ENCODE measurements at regions not wholly inside any gene's neighbourhood (a gene's known extent, or its start where the extent isn't known, plus 50 kb on each side); places are given as distances from the start of the nearest gene placed in this dataset.

- Histone ChIP-seq H3K4me1 (no peaks in the 10 kb centered on the region), H3K36me3 (no peaks in the 10 kb centered on the region), H3K27me3 (no peaks in the 10 kb centered on the region), H3K9me3 (no peaks in the 10 kb centered on the region), H3K4me3 (no peak overlapping the region), H3K27ac (no peak overlapping the region)
- 84 to 92% methylated on average over 2 of the region's 2 CpGs for WGBS, 2 donors
- ATAC-seq (ENCODE audit: low FRiP score in 2 of 2), result no peak
- TF ChIP-seq EP300 (IDR thresholded peaks at IDR 0.05) (no peak), POLR2AphosphoS5 (IDR thresholded peaks at IDR 0.05) (no peak), POLR2A (IDR thresholded peaks at IDR 0.05) (no peak)
- TF ChIP-seq, protein P1, sequence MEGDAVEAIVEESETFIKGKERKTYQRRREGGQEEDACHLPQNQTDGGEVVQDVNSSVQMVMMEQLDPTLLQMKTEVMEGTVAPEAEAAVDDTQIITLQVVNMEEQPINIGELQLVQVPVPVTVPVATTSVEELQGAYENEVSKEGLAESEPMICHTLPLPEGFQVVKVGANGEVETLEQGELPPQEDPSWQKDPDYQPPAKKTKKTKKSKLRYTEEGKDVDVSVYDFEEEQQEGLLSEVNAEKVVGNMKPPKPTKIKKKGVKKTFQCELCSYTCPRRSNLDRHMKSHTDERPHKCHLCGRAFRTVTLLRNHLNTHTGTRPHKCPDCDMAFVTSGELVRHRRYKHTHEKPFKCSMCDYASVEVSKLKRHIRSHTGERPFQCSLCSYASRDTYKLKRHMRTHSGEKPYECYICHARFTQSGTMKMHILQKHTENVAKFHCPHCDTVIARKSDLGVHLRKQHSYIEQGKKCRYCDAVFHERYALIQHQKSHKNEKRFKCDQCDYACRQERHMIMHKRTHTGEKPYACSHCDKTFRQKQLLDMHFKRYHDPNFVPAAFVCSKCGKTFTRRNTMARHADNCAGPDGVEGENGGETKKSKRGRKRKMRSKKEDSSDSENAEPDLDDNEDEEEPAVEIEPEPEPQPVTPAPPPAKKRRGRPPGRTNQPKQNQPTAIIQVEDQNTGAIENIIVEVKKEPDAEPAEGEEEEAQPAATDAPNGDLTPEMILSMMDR (IDR thresholded peaks at IDR 0.05), result no peak
- no peak for DNase-seq
These were observed 164.3 kb upstream of the PRDM9 start for GRCh38 chr5:23343121-23343520.

GRCh38 chr5:23332650-23333251, 174.7 kb upstream of the PRDM9 start:
- Histone ChIP-seq H3K36me3 (no peaks in the 10 kb centered on the region), H3K27me3 (no peaks in the 10 kb centered on the region), H3K27ac (no peak overlapping the region), H3K9me3 (no peaks in the 10 kb centered on the region), H3K4me3 (no peak overlapping the region), H3K4me1 (no peaks in the 10 kb centered on the region)
- TF ChIP-seq POLR2A (IDR thresholded peaks at IDR 0.05), result no peak
- no peak for TF ChIP-seq POLR2AphosphoS5 (IDR thresholded peaks at IDR 0.05)
- TF ChIP-seq, protein P1 (IDR thresholded peaks at IDR 0.05), result no peak
- no peak for TF ChIP-seq EP300 (IDR thresholded peaks at IDR 0.05)
- DNase-seq (no peak), ATAC-seq (ENCODE audit: low FRiP score in 2 of 2) (no peak)
- WGBS, 2 donors, result 7 to 11% methylated on average over 1 of the region's 1 CpG

DNA sequence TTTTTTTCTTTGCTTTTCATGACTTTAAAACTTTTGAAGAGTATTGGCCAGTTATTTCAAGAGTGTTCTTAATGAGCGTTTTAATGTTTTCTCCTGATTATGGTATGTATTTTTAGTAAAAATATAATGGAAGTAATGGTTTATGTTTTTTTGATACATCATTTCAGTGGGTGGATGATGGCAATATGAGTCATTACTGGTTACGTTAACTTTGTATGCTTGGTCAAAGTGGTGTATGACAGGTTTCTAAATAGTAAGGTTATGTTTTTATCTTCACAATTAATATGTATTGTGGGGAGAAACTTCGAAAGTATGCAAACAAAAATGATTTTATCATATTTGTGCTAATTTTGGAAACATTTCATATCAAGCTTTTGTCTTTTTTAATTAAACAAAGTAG, 176.7 kb upstream of the PRDM9 start:
- no peaks in the 10 kb centered on the region for H3K9me3 ChIP-seq
- H3K4me3 ChIP-seq, result no peak overlapping the region
- ATAC-seq (ENCODE audit: low FRiP score in 2 of 2), result no peak
- no peaks in the 10 kb centered on the region for H3K4me1 ChIP-seq
- DNase-seq, result no peak
- H3K27ac ChIP-seq, result no peak overlapping the region
- H3K36me3 ChIP-seq, result no peaks in the 10 kb centered on the region
- TF ChIP-seq, protein P1 (IDR thresholded peaks at IDR 0.05), result no peak
- TF ChIP-seq POLR2A (IDR thresholded peaks at IDR 0.05) (no peak), POLR2AphosphoS5 (IDR thresholded peaks at IDR 0.05) (no peak), EP300 (IDR thresholded peaks at IDR 0.05) (no peak)
- no peaks in the 10 kb centered on the region for H3K27me3 ChIP-seq
- WGBS, 2 donors, result 73 to 82% methylated on average over 3 of the region's 3 CpGs

DNA sequence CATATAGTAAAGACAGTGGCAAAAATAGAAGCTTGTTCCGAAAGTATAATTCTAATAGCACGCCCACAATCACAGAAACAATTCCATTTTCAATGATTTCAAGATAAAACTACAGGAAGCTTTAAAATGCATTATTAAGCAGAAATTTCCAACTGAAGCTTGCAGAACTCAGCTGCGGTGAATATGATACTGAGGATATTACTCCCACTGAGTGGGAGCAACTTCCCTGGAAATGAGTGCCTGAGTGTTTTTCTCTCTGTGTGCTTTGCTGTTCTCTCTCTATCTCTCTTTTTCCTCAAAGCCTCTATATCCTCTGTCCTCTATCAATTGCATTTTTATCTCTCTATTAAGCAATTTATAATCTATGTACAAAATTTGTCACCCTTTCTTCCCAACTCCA, 187.5 kb upstream of the PRDM9 start:
- no peaks in the 10 kb centered on the region for H3K9me3 ChIP-seq
- no peak for TF ChIP-seq POLR2AphosphoS5 (IDR thresholded peaks at IDR 0.05)
- TF ChIP-seq, protein P1 (IDR thresholded peaks at IDR 0.05), result no peak
- TF ChIP-seq POLR2A (IDR thresholded peaks at IDR 0.05), result no peak
- TF ChIP-seq EP300 (IDR thresholded peaks at IDR 0.05), result no peak
- no peak overlapping the region for H3K4me3 ChIP-seq
- no peaks in the 10 kb centered on the region for H3K36me3 ChIP-seq
- WGBS, 2 donors, result 82 to 93% methylated on average over 3 of the region's 3 CpGs
- H3K27ac ChIP-seq, result no peak overlapping the region
- DNase-seq (no peak), ATAC-seq (ENCODE audit: low FRiP score in 2 of 2) (no peak)
- H3K4me1 ChIP-seq, result no peaks in the 10 kb centered on the region
- H3K27me3 ChIP-seq, result no peaks in the 10 kb centered on the region

GRCh38 chr5:23318960-23319359, 188.4 kb upstream of the PRDM9 start:
- 73 to 75% methylated on average over 2 of the region's 2 CpGs for WGBS, 2 donors
- Histone ChIP-seq H3K27ac (no peak overlapping the region), H3K27me3 (no peaks in the 10 kb centered on the region), H3K9me3 (no peaks in the 10 kb centered on the region), H3K4me3 (no peak overlapping the region), H3K4me1 (no peaks in the 10 kb centered on the region), H3K36me3 (no peaks in the 10 kb centered on the region)
- ATAC-seq (ENCODE audit: low FRiP score in 2 of 2) (no peak), DNase-seq (no peak)
- TF ChIP-seq, protein P1 (IDR thresholded peaks at IDR 0.05), result no peak
- TF ChIP-seq POLR2AphosphoS5 (IDR thresholded peaks at IDR 0.05), result no peak
- no peak for TF ChIP-seq POLR2A (IDR thresholded peaks at IDR 0.05)
- TF ChIP-seq EP300 (IDR thresholded peaks at IDR 0.05), result no peak
